GM12878 (cell line): ENCODE measurements at regions not wholly inside any gene's neighbourhood (a gene's known extent, or its start where the extent isn't known, plus 50 kb on each side); places are given as distances from the start of the nearest gene placed in this dataset.

Experiments
- CBX5 ChIP-seq: sonication (generic); IDR thresholded peaks from 2 replicates; pipeline ENCODE4 v1.6.1; 2016; ENCODE audit warnings: low read depth, moderate library complexity, mild to moderate bottlenecking, inconsistent platforms
- EZH2 ChIP-seq: IDR thresholded peaks from 2 replicates; pipeline ENCODE4 v1.6.1; 2012; ENCODE audit warnings: low read depth, mild to moderate bottlenecking, control low read depth, inconsistent platforms, low read length, borderline replicate concordance; ENCODE audit not compliant: control insufficient read depth
- NR2C2 ChIP-seq: IDR thresholded peaks from 2 replicates; pipeline ENCODE4 v1.6.1; 2011; ENCODE audit warnings: borderline replicate concordance, low read depth; ENCODE audit not compliant: control insufficient read depth, insufficient read length
- SIN3A ChIP-seq: IDR thresholded peaks from 2 replicates; pipeline ENCODE4 v1.6.1; 2012; ENCODE audit warnings: low read depth, low read length, improper control_type of control experiment
- TF ChIP-seq, protein P1 (sequence below): IDR thresholded peaks from 2 replicates; pipeline ENCODE4 v1.6.1; 2011; ENCODE audit warnings: low read depth, low read length, improper control_type of control experiment, borderline replicate concordance
- TF ChIP-seq, protein P2 (sequence below): IDR thresholded peaks from 2 replicates; pipeline ENCODE4 v1.6.1; 2012; ENCODE audit warnings: low read depth, low read length, improper control_type of control experiment
- TF ChIP-seq, protein P3 (sequence below), 3 experiments: IDR thresholded peaks in 2 of 3; conservative IDR thresholded peaks in 1 of 3; 2 replicates each; pipeline ENCODE4 v1.5.1; 2011; ENCODE audit warnings: low read depth in 3 of 3, low read length in 3 of 3, mild to moderate bottlenecking in 3 of 3, control low read depth in 2 of 3, moderate library complexity in 2 of 3, inconsistent platforms in 1 of 3, mixed read lengths in 1 of 3; ENCODE audit not compliant: control insufficient read depth in 2 of 3, insufficient read depth in 1 of 3; ENCODE audit errors: extremely low read depth in 1 of 3

DNA sequence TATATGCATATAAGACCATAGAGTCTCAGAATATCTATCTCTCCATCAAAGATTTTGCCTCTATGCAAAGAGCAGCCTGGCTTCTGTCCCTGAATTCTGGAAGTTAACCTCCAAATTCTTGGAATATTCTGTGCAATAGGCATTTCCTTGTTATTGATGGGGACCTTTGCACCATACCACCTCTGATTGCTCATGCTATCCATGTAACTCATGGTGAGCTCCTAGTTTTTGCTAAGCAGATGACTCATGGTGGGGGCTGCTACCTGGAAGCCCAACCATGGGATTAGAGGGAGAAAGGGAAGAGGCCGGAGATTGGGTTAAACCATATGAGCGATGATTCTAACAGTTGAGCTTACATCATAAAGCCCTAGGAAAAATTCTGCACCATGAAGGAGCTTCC is 310.2 kb upstream of the FIGN start:
- TF ChIP-seq, protein P1, sequence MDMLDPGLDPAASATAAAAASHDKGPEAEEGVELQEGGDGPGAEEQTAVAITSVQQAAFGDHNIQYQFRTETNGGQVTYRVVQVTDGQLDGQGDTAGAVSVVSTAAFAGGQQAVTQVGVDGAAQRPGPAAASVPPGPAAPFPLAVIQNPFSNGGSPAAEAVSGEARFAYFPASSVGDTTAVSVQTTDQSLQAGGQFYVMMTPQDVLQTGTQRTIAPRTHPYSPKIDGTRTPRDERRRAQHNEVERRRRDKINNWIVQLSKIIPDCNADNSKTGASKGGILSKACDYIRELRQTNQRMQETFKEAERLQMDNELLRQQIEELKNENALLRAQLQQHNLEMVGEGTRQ: no peak
- TF ChIP-seq NR2C2: no peak
- TF ChIP-seq, protein P2, sequence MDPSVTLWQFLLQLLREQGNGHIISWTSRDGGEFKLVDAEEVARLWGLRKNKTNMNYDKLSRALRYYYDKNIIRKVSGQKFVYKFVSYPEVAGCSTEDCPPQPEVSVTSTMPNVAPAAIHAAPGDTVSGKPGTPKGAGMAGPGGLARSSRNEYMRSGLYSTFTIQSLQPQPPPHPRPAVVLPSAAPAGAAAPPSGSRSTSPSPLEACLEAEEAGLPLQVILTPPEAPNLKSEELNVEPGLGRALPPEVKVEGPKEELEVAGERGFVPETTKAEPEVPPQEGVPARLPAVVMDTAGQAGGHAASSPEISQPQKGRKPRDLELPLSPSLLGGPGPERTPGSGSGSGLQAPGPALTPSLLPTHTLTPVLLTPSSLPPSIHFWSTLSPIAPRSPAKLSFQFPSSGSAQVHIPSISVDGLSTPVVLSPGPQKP: no peak
- TF ChIP-seq, protein P3, sequence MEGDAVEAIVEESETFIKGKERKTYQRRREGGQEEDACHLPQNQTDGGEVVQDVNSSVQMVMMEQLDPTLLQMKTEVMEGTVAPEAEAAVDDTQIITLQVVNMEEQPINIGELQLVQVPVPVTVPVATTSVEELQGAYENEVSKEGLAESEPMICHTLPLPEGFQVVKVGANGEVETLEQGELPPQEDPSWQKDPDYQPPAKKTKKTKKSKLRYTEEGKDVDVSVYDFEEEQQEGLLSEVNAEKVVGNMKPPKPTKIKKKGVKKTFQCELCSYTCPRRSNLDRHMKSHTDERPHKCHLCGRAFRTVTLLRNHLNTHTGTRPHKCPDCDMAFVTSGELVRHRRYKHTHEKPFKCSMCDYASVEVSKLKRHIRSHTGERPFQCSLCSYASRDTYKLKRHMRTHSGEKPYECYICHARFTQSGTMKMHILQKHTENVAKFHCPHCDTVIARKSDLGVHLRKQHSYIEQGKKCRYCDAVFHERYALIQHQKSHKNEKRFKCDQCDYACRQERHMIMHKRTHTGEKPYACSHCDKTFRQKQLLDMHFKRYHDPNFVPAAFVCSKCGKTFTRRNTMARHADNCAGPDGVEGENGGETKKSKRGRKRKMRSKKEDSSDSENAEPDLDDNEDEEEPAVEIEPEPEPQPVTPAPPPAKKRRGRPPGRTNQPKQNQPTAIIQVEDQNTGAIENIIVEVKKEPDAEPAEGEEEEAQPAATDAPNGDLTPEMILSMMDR (IDR thresholded peaks at IDR 0.05 in 2 of 3, conservative IDR thresholded peaks at IDR 0.05 in 1 of 3; ENCODE audit: control insufficient read depth in 2 of 3, extremely low read depth in 1 of 3, insufficient read depth in 1 of 3, low read depth in 3 of 3, low read length in 3 of 3): no peak
- no peak for TF ChIP-seq EZH2
- TF ChIP-seq CBX5: no peak
- no peak for TF ChIP-seq SIN3A
